GM19397 (cell line): ENCODE measurements at regions not wholly inside any gene's neighbourhood (a gene's known extent, or its start where the extent isn't known, plus 50 kb on each side); places are given as distances from the start of the nearest gene placed in this dataset.
"Not testable (repeated sequence)": the region's sequence is repeated elsewhere in the genome, so short reads cannot be mapped to it uniquely, and the experiment has no call there.

Experiments
- ATAC-seq: cut with Tn5 transposase; IDR thresholded peaks from one replicate; pipeline ENCODE4 v1.9.1; 2021; ENCODE audit warnings: mild to moderate bottlenecking, moderate library complexity; ENCODE audit not compliant: unreplicated experiment

DNA sequence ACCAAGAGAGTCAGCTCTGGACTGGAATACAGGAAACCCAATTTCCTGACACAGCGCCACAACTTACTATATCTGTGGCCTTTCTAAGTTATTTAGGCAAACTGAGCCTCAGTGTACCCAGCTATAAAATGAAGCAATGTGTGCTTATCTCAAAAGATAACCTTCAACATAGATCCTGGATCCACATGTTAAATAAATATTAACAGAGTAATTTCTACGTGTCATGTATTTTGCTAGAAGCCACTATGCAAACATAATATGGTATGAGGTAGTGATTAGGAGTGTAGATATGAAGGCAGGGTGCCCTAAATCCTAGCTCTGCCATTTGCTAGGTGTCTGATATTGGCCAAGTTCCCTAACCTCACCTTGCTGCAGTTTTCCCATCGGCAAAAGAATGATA is 527.0 kb downstream of the RAB28 start:
- ATAC-seq: no peak

DNA sequence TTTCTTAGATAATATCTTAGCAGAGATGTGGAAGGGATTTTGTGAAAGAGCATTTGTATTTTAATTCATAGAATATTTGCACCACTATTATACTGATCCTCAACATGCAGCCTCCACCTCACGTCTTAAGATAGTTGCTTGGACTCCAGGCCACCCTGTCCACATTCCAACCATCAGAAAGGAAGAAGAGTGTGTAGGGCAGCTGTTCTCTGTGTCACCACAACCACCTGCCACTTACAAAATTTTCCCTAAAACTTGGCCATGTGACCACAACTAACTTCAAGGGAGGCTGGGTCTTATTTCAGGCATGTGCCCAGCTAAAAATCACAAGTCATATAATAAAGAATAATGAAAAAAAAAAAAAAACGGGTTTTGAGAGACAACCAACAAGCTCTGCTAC is 528.1 kb downstream of the RAB28 start:
- no peak for ATAC-seq

DNA sequence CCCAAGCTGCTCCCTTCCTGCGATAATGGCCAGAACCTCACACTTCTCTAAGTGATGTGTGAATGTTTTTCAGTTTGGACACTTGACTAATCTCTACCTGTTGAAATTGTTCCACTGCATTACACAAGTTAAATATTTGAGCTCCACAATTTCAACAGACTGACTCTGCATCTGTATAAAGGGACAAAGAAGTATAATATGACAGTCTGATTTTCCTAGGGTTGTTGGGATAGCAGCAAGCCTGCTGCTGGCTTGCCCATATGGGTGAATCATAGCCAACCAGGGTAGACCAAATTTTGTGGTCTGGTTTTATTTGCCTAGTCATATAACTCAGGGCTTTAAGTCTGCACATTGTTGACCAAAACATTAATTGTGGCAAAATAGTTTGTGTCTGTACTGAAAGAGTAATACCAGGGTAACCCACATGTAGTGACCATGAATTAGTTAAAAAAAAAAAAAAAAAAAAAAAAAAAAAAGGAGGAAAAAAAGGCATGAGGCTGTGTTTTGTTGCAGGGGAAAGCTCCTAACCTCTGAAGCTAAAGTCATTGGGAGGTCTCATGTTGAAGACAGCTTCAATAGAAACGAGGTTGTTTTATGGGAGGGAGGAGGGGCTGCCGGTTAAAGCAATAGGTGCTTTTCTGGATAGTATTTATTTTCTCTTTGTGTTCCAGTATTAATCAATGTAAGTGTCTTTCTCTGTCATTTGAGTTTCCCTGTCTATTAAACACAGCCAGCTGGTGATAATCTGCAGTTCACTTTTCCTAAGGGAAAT is 534.2 kb downstream of the RAB28 start:
- no peak for ATAC-seq

DNA sequence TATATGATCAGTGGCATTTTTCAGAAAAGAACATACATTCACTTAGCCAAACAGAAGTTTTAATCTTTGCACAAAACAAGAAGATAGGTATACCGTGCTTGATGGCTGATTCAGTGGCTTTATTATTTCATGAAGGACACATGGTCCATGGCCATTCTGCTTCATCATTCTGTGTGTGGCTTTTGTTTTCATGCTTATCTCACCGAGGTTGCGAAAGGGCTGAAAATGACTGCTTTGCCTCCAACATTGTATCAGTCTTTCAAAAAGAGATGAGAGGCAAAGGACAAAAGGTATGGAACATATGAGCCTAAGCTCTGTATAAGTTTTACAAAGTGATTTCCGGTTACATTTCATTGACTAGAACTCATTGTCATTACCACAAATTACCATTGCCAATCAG is 541.1 kb downstream of the RAB28 start:
- no peak for ATAC-seq

DNA sequence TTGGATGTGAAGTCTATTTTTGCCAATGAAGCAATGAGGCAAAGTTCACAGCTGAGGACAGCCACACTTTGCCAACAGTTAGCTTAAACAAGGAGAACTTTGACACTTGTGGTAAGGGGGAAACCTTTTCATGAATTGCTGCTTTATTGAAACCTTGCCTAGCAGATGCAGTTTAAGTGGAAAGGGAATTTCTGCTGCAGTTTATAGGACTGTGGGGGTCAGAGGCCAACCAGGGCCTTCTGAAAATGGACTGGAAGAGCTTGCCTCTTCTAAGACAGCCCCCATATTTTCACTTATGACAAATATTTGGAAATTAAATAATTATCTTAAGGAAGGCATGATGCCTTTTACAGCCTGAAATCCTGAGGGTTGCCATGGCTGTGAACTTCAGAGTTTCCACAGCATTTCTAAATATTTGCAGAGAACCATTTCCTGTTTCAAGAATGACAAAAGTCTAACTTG is 550.3 kb downstream of the RAB28 start:
- no peak for ATAC-seq

DNA sequence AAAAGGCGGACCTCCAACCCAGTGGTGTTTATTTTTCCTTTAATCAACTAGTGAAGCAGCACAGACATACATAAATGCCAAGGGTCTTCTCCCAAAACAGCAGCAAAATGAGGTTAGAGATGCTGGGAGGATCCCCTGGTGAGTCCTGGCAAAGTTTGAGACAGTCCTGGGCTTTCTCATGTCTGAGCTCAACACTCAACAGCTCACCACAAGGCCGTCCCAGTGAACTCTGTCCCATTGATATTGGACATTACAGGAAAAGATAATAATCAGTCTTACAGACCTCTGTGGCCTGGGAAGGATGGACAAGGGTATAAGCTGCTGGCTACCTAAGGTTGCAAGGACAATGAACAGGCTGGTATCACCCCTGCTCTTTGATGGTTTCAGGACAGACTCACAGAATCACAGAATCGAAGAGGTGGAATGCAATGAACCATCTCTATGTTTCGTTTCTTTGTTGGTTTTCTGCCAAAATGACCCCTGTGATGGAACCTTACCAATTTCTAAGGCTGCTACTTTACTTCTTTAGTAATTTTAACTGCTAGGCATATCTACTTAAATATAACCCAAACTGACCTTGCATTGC is 551.8 kb downstream of the RAB28 start:
- no peak for ATAC-seq

DNA sequence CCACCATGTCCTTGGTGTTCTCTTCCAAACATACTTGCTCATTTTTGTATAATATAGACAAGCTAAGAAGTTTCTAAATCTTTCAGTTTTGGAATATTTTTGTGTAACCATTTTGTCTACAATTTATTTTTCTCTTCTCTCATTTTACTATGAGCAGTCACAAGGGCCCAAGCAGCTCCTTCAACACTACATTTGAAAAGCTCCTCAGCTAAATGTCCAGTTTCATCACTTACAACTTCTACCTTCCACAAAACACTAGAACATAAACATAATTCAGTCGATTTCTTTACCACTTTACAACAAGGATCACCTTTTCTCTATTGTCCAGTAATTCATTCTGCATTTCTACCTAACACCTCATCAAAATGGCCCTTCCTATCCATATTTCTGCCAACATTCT is 554.4 kb downstream of the RAB28 start:
- no peak for ATAC-seq

DNA sequence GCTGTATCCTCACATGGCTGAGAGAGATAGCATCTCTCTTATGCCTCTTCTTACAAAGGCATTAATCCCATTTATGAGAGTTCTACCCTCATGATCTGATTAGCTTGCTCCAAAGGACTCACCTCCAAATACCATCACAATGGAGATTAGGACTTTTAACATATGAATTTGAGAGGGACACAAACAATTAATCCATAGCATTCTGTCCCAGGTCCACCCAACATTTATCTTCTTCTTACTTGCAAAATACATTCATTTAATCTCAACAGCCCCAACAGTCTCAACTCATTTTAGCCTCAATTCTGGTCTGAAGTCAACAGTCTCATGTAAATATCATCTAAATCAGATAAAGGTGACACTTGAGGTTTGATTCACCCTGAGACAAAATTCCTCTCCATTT is 555.4 kb downstream of the RAB28 start:
- ATAC-seq: no peak

DNA sequence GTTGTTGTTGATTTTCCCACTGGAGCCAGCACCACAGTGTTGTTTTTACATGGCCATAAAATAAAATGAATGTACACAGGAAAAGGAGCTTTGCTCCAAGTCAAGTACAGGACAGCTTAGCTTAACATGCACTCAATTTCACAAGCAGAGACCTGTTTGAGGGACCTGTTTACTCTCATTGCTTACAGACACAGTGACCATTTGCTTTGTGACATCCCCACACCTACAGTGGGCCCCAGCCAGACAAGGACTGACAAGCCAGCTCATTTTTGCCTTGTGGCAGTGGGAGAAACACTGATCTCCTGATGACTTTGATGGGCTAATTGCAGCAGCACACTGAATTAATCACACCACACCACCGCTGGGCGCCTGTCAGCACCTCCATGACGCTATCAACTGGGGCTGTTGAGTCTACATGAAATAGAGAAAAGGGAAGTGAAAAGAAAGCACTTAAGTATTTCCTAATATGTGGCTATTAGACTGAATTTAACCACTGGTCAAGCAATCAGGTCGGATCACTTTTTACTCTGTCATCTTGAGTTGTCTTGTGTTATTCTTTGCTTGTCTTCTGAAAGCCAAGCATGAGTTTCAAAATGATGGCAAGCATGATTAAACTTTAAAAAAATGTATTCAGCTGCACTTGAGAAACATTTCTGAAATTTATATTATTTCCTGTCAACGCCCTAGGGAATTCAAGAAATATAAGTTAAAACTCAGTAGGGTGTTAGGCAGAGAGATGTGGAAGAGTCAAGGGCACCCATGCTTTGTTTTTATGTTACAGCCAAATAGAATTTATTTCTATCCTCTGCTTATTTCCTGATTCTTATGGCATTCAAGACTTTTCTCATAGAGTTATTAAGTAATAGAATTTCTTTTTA is 557.7 kb downstream of the RAB28 start:
- ATAC-seq: no peak

DNA sequence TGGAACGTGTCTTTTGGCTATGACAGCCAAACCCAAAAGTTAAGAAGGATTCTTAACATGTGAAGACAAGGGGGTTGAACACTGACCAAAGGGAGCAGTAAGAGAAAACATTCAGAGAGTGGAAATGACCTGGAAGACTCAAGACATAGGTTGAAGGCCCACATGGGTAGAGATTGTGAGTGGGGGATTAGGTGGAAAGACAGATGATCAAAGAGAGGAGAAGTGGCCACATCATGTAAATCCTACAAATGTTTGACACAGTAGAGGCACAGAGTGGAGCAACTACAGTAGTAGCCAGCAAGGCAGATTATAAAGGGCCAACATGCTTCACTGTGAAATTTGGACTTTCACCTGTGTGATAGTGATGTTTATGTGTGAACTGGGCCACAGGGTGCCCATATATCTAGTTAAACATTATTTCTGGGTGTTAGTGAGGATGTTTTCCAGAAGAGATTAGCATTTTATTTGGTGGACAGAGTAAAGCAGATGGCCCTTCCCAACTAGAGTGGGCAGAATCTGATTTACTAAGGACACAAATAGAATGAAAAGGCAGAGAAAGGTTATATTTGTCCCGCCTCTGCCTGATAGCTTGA is 559.3 kb downstream of the RAB28 start:
- ATAC-seq: no peak

DNA sequence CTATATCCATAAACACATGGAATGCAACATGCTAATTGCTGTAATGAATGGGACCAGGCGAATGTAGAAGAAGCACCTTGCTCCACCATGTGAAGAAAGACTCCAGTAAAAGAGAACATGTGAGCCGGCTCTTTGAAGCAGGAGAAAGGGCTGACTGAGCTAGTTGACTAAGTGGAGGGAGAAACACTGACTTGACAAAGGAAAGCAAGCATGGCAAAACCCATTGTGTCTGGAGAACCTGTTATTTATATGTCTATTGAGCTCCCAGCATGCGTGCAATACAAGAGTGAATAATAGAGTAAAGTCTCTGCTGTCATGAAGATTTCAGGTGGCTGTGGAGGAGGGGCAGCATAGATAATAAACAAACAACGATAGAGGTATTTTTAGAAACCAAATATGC is 559.9 kb downstream of the RAB28 start:
- no peak for ATAC-seq

DNA sequence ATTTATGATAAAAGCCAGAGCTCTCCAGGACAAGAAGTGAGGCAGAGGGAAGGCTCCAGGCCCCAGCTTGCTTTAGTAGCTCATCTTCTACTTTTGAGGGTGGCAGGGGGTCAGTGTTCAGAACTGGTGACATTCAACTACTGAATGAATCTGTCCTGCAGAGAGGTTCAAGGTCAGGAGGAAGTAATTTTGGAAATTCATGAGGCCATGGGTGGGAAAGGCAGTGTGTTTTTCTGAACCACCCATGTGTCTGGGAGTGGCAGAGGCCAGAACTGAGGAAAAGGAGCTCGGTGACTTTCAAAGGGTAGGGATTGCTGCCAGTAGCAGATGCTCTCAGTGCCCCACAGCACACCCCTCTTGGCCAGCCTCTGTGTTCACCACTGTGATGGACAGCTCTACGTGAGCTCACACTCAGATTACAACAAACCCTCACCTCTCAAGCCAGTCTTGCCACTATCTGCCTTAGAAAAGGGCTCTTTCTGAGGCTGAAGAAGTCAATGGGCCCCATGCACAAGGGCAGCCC is 571.2 kb downstream of the RAB28 start:
- no peak for ATAC-seq

DNA sequence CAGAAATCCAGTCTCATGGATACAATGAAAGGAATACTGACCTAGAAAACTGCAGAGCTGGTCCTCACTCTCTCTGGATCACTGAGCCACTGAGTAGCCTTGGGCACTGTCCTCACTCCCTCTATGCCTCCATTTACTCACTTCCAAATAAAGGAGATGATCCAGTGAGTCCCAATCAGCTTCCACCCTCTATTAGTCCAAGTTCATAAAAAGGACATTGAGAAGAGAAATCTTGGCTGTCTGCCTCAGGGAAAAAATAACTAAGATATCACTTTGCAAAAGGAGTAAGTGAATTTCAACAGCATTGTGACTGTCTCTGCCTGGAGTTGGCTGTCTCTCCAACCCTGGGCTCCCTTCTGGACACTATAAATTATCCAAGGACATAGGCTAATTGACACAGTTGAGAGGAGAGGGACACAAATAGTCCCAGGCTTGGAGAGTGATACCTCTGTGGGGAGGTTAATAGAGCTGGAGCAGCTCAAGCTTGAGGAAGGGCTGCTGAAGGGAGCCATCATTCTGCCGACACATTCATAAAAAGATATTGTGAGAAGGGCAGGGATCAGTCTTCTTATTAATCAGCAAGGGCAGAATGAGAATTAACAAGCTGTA is 572.3 kb downstream of the RAB28 start:
- ATAC-seq: no peak

DNA sequence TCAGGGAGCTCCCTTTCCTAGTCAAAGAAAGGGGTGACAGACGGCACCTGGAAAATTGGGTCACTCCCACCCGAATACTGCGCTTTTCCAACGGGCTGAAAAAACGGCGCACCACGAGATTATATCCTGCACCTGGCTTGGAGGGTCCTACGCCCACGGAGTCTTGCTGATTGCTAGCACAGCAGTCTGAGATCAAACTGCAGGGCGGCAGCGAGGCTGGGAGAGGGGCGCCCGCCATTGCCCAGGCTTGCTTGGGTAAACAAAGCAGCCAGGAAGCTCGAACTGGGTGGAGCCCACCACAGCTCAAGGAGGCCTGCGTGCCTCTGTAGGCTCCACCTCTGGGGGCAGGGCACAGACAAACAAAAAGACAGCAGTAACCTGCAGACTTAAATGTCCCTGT is 580.5 kb downstream of the RAB28 start:
- not testable (repeated sequence) for ATAC-seq

DNA sequence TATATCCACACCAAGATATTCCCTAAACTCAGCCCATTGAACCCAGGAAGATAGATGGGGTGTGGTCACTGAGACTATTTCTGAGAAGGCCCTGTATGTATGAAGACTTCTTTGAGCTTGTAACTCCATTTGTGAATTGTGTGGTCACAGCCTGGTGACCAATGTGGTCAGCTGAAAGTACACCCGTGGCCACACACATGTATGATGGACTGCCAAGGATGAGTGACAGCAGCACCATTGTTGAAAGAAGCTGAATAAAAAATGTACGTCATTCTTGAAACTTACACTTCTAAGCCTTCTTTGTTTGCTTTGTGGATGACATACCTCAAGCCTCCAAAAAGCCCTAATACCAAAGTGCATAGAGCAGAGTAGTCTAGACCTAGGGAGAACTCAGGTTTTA is 581.4 kb downstream of the RAB28 start:
- ATAC-seq: no peak

DNA sequence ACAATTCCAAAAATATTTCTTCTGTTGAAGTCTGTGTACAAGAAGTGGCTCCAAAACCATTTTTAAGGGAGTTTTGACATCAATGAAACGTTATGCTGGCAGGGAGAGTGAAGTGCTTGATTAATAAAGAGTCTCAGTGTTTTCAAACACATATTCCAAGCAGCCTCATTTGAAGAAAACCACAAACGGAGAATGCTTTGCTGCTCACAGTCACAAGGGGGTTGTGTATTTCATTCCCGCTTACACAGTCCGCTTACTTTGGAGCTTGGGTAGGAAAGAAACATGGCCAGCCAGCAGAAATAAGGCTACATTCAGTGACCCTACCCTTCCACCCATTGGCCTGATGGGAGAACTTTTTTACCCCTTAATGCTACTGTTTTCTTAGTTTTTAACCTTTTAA is 586.2 kb downstream of the RAB28 start:
- ATAC-seq: no peak

DNA sequence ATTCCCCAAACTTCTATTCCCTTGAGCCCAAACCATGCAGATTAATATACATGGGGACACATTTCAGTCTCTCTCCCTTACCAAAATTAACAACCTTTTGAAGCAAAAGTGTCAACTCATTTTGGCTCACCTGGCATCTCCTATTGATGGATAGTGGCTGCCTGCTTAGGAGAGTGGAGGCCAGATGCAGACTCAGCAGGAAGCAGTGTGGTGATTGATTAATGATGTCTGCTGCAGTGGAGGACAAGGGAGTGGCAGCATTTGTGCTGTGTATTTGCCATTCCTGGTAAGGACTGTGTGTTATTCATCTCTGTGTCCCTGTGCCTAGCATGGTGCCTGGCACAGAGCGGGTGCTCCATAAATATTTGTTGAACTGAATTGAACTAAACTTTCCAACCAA is 590.1 kb downstream of the RAB28 start:
- ATAC-seq: no peak

DNA sequence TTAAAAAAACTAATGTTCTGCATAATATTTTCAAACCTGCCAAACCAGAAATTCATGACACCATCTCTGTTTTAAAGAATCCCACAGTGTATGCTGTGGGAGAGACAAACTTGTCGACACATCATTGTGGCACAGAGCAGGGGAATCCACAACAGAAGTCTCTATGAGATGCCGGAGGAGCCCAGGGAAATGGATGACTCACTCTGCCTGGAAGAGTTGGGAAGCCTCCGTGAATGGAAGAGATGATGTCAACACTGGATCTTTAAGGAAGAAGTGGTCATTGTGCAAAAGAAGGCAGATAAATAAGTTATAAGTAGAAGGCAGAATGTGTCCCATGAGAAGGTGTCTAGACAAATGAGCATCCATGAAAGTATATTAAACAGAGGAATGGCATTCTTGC is 595.1 kb downstream of the RAB28 start:
- no peak for ATAC-seq

DNA sequence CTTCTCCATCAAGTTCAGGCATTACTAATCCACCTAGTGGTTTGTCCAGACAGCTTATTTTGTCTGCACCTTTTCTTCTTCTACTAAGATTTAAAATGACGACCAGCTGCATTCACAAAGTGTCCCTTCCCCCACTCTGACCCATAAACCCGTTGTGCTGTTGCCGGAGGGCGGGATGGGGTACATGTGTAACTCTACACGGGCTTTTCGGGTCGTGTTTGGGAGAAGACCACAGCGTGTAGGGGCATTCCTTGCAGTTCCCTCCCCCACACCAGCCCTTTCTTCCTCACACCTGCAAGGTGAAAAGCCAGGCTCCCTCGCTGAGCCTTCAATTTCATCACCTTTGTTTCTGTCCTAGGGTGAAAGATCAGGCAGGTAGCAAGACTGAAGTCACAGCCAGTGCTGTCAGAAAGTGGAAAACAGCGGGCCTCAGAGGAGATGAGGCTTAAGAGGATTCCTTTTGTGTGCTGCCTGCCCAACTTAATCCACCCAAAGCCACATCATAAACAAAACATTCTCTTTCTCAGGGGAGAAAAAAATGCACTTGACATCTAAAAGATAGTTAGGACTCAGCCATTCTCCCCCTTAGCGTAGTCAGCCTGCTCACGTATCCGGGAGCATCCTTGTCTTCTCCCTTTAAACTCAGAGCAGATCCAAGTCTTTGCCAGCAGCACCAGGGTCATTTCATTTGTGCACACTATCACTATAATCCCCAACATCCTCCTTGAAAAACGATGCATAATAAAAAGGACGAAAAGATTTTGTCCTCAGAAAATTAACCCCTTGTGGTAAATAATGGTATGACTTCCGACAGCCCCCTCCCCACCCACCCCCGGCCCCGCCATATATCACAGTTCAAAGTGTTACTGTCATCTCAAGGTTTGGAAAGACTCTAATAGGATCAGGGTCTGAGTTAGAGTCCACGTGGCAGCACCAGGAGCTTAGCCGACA is 599.0 kb downstream of the RAB28 start:
- ATAC-seq: no peak
